ENCODE measurements at regions not wholly inside any gene's neighbourhood (a gene's known extent, or its start where the extent isn't known, plus 50 kb on each side); places are given as distances from the start of the nearest gene placed in this dataset.

GRCh38 chr6:119829006-119829405, 479.4 kb upstream of the MAN1A1 start:
- no peaks in the 10 kb centered on the region for H3K27me3 ChIP-seq (ENCODE audit: insufficient read depth, low read depth)
- no peaks in the 10 kb centered on the region for H3K36me3 ChIP-seq (ENCODE audit: insufficient read depth)
- H3K4me3 ChIP-seq (IDR thresholded peaks at IDR 0.05; ENCODE audit: insufficient read depth, low read depth, low read length) = no peak overlapping the region
- no peak overlapping the region for H3K27ac ChIP-seq
- H3K79me2 ChIP-seq (ENCODE audit: insufficient read depth, low read depth) = no peaks in the 10 kb centered on the region
- no peak overlapping the region for H2AFZ ChIP-seq (ENCODE audit: low read depth)
- no peak overlapping the region for H3K9ac ChIP-seq
- no peaks in the 10 kb centered on the region for H3K4me1 ChIP-seq (ENCODE audit: low read depth, poor library complexity, severe bottlenecking)
- H4K20me1 ChIP-seq (ENCODE audit: insufficient read depth) = no peaks in the 10 kb centered on the region
- no peak for TF ChIP-seq CTCF (conservative IDR thresholded peaks at IDR 0.05; ENCODE audit: low read depth, low read length)
- no peak overlapping the region for H3K4me2 ChIP-seq

- Histone ChIP-seq H3K79me2 (ENCODE audit: insufficient read depth, low read depth) (no peaks in the 10 kb centered on the region), H3K36me3 (ENCODE audit: insufficient read depth) (no peaks in the 10 kb centered on the region), H4K20me1 (ENCODE audit: insufficient read depth) (no peaks in the 10 kb centered on the region), H3K9ac (no peak overlapping the region), H3K4me2 (no peak overlapping the region), H3K27ac (no peak overlapping the region), H3K4me3 (IDR thresholded peaks at IDR 0.05; ENCODE audit: insufficient read depth, low read depth, low read length) (no peak overlapping the region), H3K27me3 (ENCODE audit: insufficient read depth, low read depth) (no peaks in the 10 kb centered on the region), H3K4me1 (ENCODE audit: low read depth, poor library complexity, severe bottlenecking) (no peaks in the 10 kb centered on the region), H2AFZ (ENCODE audit: low read depth) (no peak overlapping the region)
- no peak for TF ChIP-seq CTCF (conservative IDR thresholded peaks at IDR 0.05; ENCODE audit: low read depth, low read length)
Measured at GRCh38 chr6:119821380-119821779, 471.8 kb upstream of the MAN1A1 start.

GRCh38 chr6:119818876-119819275, 469.3 kb upstream of the MAN1A1 start:
- no peak overlapping the region for H3K4me2 ChIP-seq
- no peaks in the 10 kb centered on the region for H3K79me2 ChIP-seq (ENCODE audit: insufficient read depth, low read depth)
- H3K27me3 ChIP-seq (ENCODE audit: insufficient read depth, low read depth) = no peaks in the 10 kb centered on the region
- no peak overlapping the region for H3K4me3 ChIP-seq (IDR thresholded peaks at IDR 0.05; ENCODE audit: insufficient read depth, low read depth, low read length)
- no peak for TF ChIP-seq CTCF (conservative IDR thresholded peaks at IDR 0.05; ENCODE audit: low read depth, low read length)
- no peaks in the 10 kb centered on the region for H3K4me1 ChIP-seq (ENCODE audit: low read depth, poor library complexity, severe bottlenecking)
- H4K20me1 ChIP-seq (ENCODE audit: insufficient read depth) = no peaks in the 10 kb centered on the region
- no peak overlapping the region for H3K27ac ChIP-seq
- H3K36me3 ChIP-seq (ENCODE audit: insufficient read depth) = no peaks in the 10 kb centered on the region
- H3K9ac ChIP-seq = no peak overlapping the region
- H2AFZ ChIP-seq (ENCODE audit: low read depth) = no peak overlapping the region

GRCh38 chr6:119814609-119815400, 465.2 kb upstream of the MAN1A1 start:
- no peaks in the 10 kb centered on the region for H3K79me2 ChIP-seq (ENCODE audit: insufficient read depth, low read depth)
- H3K27ac ChIP-seq = no peak overlapping the region
- H3K9ac ChIP-seq = no peak overlapping the region
- no peak for TF ChIP-seq CTCF (conservative IDR thresholded peaks at IDR 0.05; ENCODE audit: low read depth, low read length)
- no peak overlapping the region for H3K4me2 ChIP-seq
- H2AFZ ChIP-seq (ENCODE audit: low read depth) = no peak overlapping the region
- H3K36me3 ChIP-seq (ENCODE audit: insufficient read depth) = no peaks in the 10 kb centered on the region
- no peaks in the 10 kb centered on the region for H3K4me1 ChIP-seq (ENCODE audit: low read depth, poor library complexity, severe bottlenecking)
- no peak overlapping the region for H3K4me3 ChIP-seq (IDR thresholded peaks at IDR 0.05; ENCODE audit: insufficient read depth, low read depth, low read length)
- H3K27me3 ChIP-seq (ENCODE audit: insufficient read depth, low read depth) = no peaks in the 10 kb centered on the region
- no peaks in the 10 kb centered on the region for H4K20me1 ChIP-seq (ENCODE audit: insufficient read depth)

Measured in KMS-11 (cell line).